HCT116 (cell line): ENCODE measurements at regions not wholly inside any gene's neighbourhood (a gene's known extent, or its start where the extent isn't known, plus 50 kb on each side); places are given as distances from the start of the nearest gene placed in this dataset.

ENCODE experiments used
- ATAC-seq: fragments of 200-7000 bp; cut with Tn5 transposase; 2 replicates; pipeline ENCODE4 v1.9.1; 2020; ENCODE audit warnings: mild to moderate bottlenecking, moderate library complexity
- BruUV-seq: library from RNA; stranded (reverse); fragments of 400-500 nt; replicated peaks from 2 replicates; lab custom pipeline; 2021; lab: Mats Ljungman, UMichigan
- CTCF ChIA-PET: fragments of 300-600 bp; sonication (Branson Sonifier 250); formaldehyde crosslinking; loops from one replicate; lab custom pipeline; 2021; ENCODE audit warnings: antibody characterized with exemption; lab: Charles Lee
- POLR2A ChIA-PET: fragments of 300-600, 350-600 bp; sonication (Branson Sonifier 250); formaldehyde crosslinking; loops from one replicate; lab custom pipeline; 2021; ENCODE audit warnings: antibody characterized with exemption; lab: Charles Lee
- RAD21 ChIA-PET, 2 experiments: fragments of 300-600 bp; sonication (Branson Sonifier 250); formaldehyde crosslinking; loops; one replicate each; lab custom pipeline; 2023; ENCODE audit warnings: low total read pairs in 2 of 2; ENCODE audit not compliant: uncharacterized antibody in 2 of 2, unreplicated experiment in 2 of 2, low non-redundant PET in 1 of 2; lab: Charles Lee
- DNase-seq: peaks from one replicate; pipeline ENCODE4 v3.0.0-alpha.2; 2010; ENCODE audit warnings: low read depth, low spot score
- H2AFZ ChIP-seq: fragments of 200-600 bp; shearing (Covaris generic), sonication (generic); 2 replicates; pipeline ENCODE4 v1.6.1; 2017; ENCODE audit warnings: low read depth, mixed run types, mixed read lengths, antibody characterized with exemption, low read length; ENCODE audit not compliant: poor library complexity, severe bottlenecking
- H3K27ac ChIP-seq: 2 replicates; pipeline ENCODE4 v1.5.1; 2012; ENCODE audit warnings: low read depth, low read length
- H3K27me3 ChIP-seq: fragments of 200-600 bp; sonication (generic); 2 replicates; pipeline ENCODE4 v1.6.1; 2016; ENCODE audit warnings: mixed run types, low read length, mixed read lengths; ENCODE audit not compliant: insufficient read depth
- H3K36me3 ChIP-seq, 2 experiments: fragments of 200-500 bp in 1 of 2; fragments of 200-600 bp in 1 of 2; sonication (Bioruptor generic) in 1 of 2; sonication (generic) in 1 of 2; 2 replicates each; pipeline versions ENCODE4 v1.5.1 to v1.6.1; 2014 to 2016; ENCODE audit warnings: low read length in 2 of 2, inconsistent platforms in 1 of 2, mixed read lengths in 1 of 2, mixed run types in 1 of 2; ENCODE audit not compliant: insufficient read depth in 2 of 2, control insufficient read depth in 1 of 2
- H3K4me1 ChIP-seq, 2 experiments: fragments of 200-600 bp in 1 of 2; sonication (generic) in 1 of 2; 2 replicates each; pipeline versions ENCODE4 v1.5.1 to v1.6.1; 2012 to 2017; ENCODE audit warnings: low read length in 2 of 2, inconsistent platforms in 1 of 2, mild to moderate bottlenecking in 1 of 2, mixed read lengths in 1 of 2, mixed run types in 1 of 2, moderate library complexity in 1 of 2; ENCODE audit not compliant: insufficient read depth in 2 of 2, control insufficient read depth in 1 of 2
- H3K4me2 ChIP-seq: fragments of 200-600 bp; sonication (generic); 2 replicates; pipeline ENCODE4 v1.6.1; 2017; ENCODE audit warnings: mixed run types, low read length, mixed read lengths
- H3K4me3 ChIP-seq, 2 experiments: fragments of 200-600 bp in 1 of 2; sonication (generic) in 1 of 2; replicated peaks in 1 of 2; 2 replicates each; pipeline ENCODE4 v1.5.1; 2011 to 2016; ENCODE audit warnings: low read length in 2 of 2, control low read depth in 1 of 2, low read depth in 1 of 2, mild to moderate bottlenecking in 1 of 2, mixed read lengths in 1 of 2, mixed run types in 1 of 2
- H3K79me2 ChIP-seq: fragments of 200-600 bp; sonication (generic); 2 replicates; pipeline ENCODE4 v1.6.1; 2017; ENCODE audit warnings: mild to moderate bottlenecking, mixed run types, low read length, moderate library complexity, mixed read lengths; ENCODE audit not compliant: insufficient read depth
- H3K9ac ChIP-seq: fragments of 200-600 bp; sonication (generic); 2 replicates; pipeline ENCODE4 v1.6.1; 2016; ENCODE audit warnings: low read length, mixed read lengths
- H3K9me2 ChIP-seq: fragments of 200-600 bp; sonication (generic), shearing (Covaris generic); 2 replicates; pipeline ENCODE4 v1.6.1; 2017; ENCODE audit warnings: mixed run types, mild to moderate bottlenecking, moderate library complexity; ENCODE audit not compliant: insufficient read depth
- H3K9me3 ChIP-seq, 2 experiments: fragments of 200-500 bp in 1 of 2; fragments of 200-600 bp in 1 of 2; sonication (Bioruptor generic) in 1 of 2; sonication (generic) in 1 of 2; 2 replicates each; pipeline ENCODE4 v1.6.1; 2014 to 2017; ENCODE audit warnings: low read length in 2 of 2, mixed read lengths in 2 of 2, inconsistent platforms in 1 of 2, low read depth in 1 of 2, mild to moderate bottlenecking in 1 of 2, mixed run types in 1 of 2, moderate library complexity in 1 of 2; ENCODE audit not compliant: control insufficient read depth in 1 of 2, insufficient read depth in 1 of 2
- H4K20me1 ChIP-seq: fragments of 200-600 bp; sonication (generic), shearing (Covaris generic); 2 replicates; pipeline ENCODE4 v1.6.1; 2017; ENCODE audit warnings: mixed run types, mild to moderate bottlenecking, moderate library complexity; ENCODE audit not compliant: insufficient read depth
- CBX3 ChIP-seq: IDR thresholded peaks from 2 replicates; pipeline ENCODE4 v1.6.1; 2012; ENCODE audit warnings: low read depth
- EGR1 ChIP-seq: IDR thresholded peaks from 2 replicates; pipeline ENCODE4 v1.6.1; 2012; ENCODE audit warnings: low read depth
- ELF1 ChIP-seq: IDR thresholded peaks from 2 replicates; pipeline ENCODE4 v1.6.1; 2012; ENCODE audit warnings: low read depth, borderline replicate concordance
- EZH2 ChIP-seq: fragments of 200-600 bp; sonication (generic); IDR thresholded peaks from 2 replicates; pipeline ENCODE4 v1.6.1; 2017; ENCODE audit warnings: antibody characterized with exemption, mixed run types
- EZH2phosphoT487 ChIP-seq: fragments of 200-600 bp; IDR thresholded peaks from 2 replicates; pipeline ENCODE4 v1.6.1; 2018; ENCODE audit warnings: antibody characterized with exemption, borderline replicate concordance
- FOSL1 ChIP-seq: IDR thresholded peaks from 2 replicates; pipeline ENCODE4 v1.6.1; 2012; ENCODE audit warnings: low read depth
- JUND ChIP-seq: IDR thresholded peaks from 2 replicates; pipeline ENCODE4 v1.6.1; 2012
- POLR2AphosphoS5 ChIP-seq: IDR thresholded peaks from 2 replicates; pipeline ENCODE4 v1.6.1; 2011; ENCODE audit warnings: mild to moderate bottlenecking, low read depth, low read length, moderate library complexity
- RAD21 ChIP-seq: IDR thresholded peaks from 2 replicates; pipeline ENCODE4 v1.6.1; 2012; ENCODE audit warnings: low read depth, mild to moderate bottlenecking
- SP1 ChIP-seq: IDR thresholded peaks from 2 replicates; pipeline ENCODE4 v1.6.1; 2012; ENCODE audit warnings: low read depth
- SRF ChIP-seq: IDR thresholded peaks from 2 replicates; pipeline ENCODE4 v1.6.1; 2012; ENCODE audit warnings: low read depth
- YY1 ChIP-seq: IDR thresholded peaks from 2 replicates; pipeline ENCODE4 v1.6.1; 2011; ENCODE audit warnings: low read length, low read depth, moderate library complexity, mild to moderate bottlenecking; ENCODE audit not compliant: insufficient replicate concordance; ENCODE audit errors: extremely low read depth
- ZFX ChIP-seq: fragments of 450-650 bp; IDR thresholded peaks from 2 replicates; pipeline ENCODE4 v1.6.1; 2017
- ZNF274 ChIP-seq: fragments of 200-500 bp; sonication (Bioruptor generic); IDR thresholded peaks from 2 replicates; pipeline ENCODE4 v1.6.1; 2014; ENCODE audit warnings: mild to moderate bottlenecking, low read depth, low read length, inconsistent platforms
- intact Hi-C: fragments of 100-400 bp; cut with micrococcal nuclease; formaldehyde crosslinking; loops from 2 replicates; pipeline ENCODE4 v1.10.0; 2022
- TF ChIP-seq, protein P1 (sequence below): IDR thresholded peaks from 2 replicates; pipeline ENCODE4 v1.6.1; 2012
- TF ChIP-seq, protein P2 (sequence below), 3 experiments: fragments of 200-600 bp in 1 of 3; sonication (generic) in 1 of 3; IDR thresholded peaks in 2 of 3; conservative IDR thresholded peaks in 1 of 3; 2 replicates each; pipeline ENCODE4 v1.5.1; 2012 to 2017; ENCODE audit warnings: low read depth in 2 of 3, low read length in 2 of 3, antibody characterized with exemption in 1 of 3, borderline replicate concordance in 1 of 3, control low read depth in 1 of 3, mild to moderate bottlenecking in 1 of 3, mixed read lengths in 1 of 3, mixed run types in 1 of 3, moderate library complexity in 1 of 3; ENCODE audit not compliant: insufficient read depth in 1 of 3
- TF ChIP-seq, protein P3 (sequence below): IDR thresholded peaks from 2 replicates; pipeline ENCODE4 v1.6.1; 2012; ENCODE audit warnings: low read depth
- TF ChIP-seq, protein P4 (sequence below): IDR thresholded peaks from 2 replicates; pipeline ENCODE4 v1.6.1; 2012

DNA sequence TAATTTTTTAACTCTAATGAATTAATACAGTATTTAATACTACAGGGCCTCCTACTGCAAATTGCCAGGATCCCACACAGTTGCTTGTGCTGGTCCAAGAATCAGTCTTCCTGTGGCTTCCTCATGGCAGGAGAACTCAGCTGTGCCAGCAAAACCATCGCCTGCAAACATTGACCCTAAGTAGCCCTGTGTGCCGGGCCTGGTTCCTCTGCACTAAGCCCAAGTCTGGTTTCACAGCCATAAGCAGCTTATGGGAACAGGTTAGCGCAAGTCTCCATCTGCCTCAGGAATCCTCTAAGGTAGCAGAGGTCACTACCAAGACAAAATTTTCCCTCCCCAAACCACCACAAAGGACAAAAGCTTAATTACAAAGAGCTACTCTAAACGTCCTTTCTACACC lies 216.6 kb downstream of the PLA2G4A start:
- no peaks in the 10 kb centered on the region for H3K27me3 ChIP-seq
- H3K4me1 ChIP-seq = no peaks in the 10 kb centered on the region
- no peak overlapping the region for H3K4me3 ChIP-seq
- no peaks in the 10 kb centered on the region for H3K9me2 ChIP-seq
- intact Hi-C loops = no loop called here
- H4K20me1 ChIP-seq = no peaks in the 10 kb centered on the region
- ChIA-PET RAD21 (no interaction called here), CTCF (no interaction called here)
- no peak for DNase-seq
- no peak overlapping the region for H3K4me2 ChIP-seq
- no peaks in the 10 kb centered on the region for H3K36me3 ChIP-seq
- H2AFZ ChIP-seq = no peak overlapping the region
- H3K27ac ChIP-seq = no peak overlapping the region
- no peak overlapping the region for H3K9ac ChIP-seq
- no peak for TF ChIP-seq ELF1
- TF ChIP-seq EZH2 = no peak
- TF ChIP-seq, protein P1, sequence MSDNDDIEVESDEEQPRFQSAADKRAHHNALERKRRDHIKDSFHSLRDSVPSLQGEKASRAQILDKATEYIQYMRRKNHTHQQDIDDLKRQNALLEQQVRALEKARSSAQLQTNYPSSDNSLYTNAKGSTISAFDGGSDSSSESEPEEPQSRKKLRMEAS = no peak
- TF ChIP-seq ZFX = no peak
- TF ChIP-seq RAD21 = no peak
- no peak for TF ChIP-seq YY1
- TF ChIP-seq JUND = no peak
- no peak for TF ChIP-seq FOSL1
- no peak for TF ChIP-seq ZNF274
- TF ChIP-seq SP1 = no peak
- no peak for TF ChIP-seq CBX3
- TF ChIP-seq EGR1 = no peak
- TF ChIP-seq POLR2AphosphoS5 = no peak
- no peak for TF ChIP-seq SRF
- TF ChIP-seq, protein P2, sequence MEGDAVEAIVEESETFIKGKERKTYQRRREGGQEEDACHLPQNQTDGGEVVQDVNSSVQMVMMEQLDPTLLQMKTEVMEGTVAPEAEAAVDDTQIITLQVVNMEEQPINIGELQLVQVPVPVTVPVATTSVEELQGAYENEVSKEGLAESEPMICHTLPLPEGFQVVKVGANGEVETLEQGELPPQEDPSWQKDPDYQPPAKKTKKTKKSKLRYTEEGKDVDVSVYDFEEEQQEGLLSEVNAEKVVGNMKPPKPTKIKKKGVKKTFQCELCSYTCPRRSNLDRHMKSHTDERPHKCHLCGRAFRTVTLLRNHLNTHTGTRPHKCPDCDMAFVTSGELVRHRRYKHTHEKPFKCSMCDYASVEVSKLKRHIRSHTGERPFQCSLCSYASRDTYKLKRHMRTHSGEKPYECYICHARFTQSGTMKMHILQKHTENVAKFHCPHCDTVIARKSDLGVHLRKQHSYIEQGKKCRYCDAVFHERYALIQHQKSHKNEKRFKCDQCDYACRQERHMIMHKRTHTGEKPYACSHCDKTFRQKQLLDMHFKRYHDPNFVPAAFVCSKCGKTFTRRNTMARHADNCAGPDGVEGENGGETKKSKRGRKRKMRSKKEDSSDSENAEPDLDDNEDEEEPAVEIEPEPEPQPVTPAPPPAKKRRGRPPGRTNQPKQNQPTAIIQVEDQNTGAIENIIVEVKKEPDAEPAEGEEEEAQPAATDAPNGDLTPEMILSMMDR (IDR thresholded peaks at IDR 0.05 in 2 of 3, conservative IDR thresholded peaks at IDR 0.05 in 1 of 3; ENCODE audit: borderline replicate concordance in 1 of 3, insufficient read depth in 1 of 3, low read depth in 2 of 3, low read length in 2 of 3) = no peak
- no peak for TF ChIP-seq EZH2phosphoT487
- TF ChIP-seq, protein P3, sequence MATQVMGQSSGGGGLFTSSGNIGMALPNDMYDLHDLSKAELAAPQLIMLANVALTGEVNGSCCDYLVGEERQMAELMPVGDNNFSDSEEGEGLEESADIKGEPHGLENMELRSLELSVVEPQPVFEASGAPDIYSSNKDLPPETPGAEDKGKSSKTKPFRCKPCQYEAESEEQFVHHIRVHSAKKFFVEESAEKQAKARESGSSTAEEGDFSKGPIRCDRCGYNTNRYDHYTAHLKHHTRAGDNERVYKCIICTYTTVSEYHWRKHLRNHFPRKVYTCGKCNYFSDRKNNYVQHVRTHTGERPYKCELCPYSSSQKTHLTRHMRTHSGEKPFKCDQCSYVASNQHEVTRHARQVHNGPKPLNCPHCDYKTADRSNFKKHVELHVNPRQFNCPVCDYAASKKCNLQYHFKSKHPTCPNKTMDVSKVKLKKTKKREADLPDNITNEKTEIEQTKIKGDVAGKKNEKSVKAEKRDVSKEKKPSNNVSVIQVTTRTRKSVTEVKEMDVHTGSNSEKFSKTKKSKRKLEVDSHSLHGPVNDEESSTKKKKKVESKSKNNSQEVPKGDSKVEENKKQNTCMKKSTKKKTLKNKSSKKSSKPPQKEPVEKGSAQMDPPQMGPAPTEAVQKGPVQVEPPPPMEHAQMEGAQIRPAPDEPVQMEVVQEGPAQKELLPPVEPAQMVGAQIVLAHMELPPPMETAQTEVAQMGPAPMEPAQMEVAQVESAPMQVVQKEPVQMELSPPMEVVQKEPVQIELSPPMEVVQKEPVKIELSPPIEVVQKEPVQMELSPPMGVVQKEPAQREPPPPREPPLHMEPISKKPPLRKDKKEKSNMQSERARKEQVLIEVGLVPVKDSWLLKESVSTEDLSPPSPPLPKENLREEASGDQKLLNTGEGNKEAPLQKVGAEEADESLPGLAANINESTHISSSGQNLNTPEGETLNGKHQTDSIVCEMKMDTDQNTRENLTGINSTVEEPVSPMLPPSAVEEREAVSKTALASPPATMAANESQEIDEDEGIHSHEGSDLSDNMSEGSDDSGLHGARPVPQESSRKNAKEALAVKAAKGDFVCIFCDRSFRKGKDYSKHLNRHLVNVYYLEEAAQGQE = no peak
- TF ChIP-seq, protein P4, sequence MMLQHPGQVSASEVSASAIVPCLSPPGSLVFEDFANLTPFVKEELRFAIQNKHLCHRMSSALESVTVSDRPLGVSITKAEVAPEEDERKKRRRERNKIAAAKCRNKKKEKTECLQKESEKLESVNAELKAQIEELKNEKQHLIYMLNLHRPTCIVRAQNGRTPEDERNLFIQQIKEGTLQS = no peak
- TF ChIP-seq, all 23 proteins: peak for 0
- POLR2A ChIA-PET = no interaction called here
- BruUV-seq = no TSS peak
- no peak for ATAC-seq
- Histone ChIP-seq H3K9me3 (no peaks in the 10 kb centered on the region), H3K79me2 (no peaks in the 10 kb centered on the region)
